Cardiac muscle cell (in vitro differentiated cells and primary cell): ENCODE measurements at regions not wholly inside any gene's neighbourhood (a gene's known extent, or its start where the extent isn't known, plus 50 kb on each side); places are given as distances from the start of the nearest gene placed in this dataset.

ENCODE experiments used
- DNase-seq, 2 donors: peaks; one replicate each; pipeline versions ENCODE4 v3.0.0 to v3.0.0-alpha.2; 2010 to 2017; ENCODE audit warnings: low read depth in 1 of 2, low spot score in 1 of 2
- H3K27ac ChIP-seq: fragments of 200-600 bp; sonication (generic); 2 replicates; pipeline ENCODE4 v1.5.1; 2016
- H3K27me3 ChIP-seq: fragments of 200-600 bp; sonication (generic); 2 replicates; pipeline ENCODE4 v1.6.0; 2016; ENCODE audit warnings: control low read depth
- H3K36me3 ChIP-seq: fragments of 200-600 bp; sonication (generic); 2 replicates; pipeline ENCODE4 v1.5.1; 2016; ENCODE audit warnings: control low read depth
- H3K4me1 ChIP-seq: fragments of 200-600 bp; sonication (generic); 2 replicates; pipeline ENCODE4 v1.8.1; 2017; ENCODE audit warnings: low read depth, mild to moderate bottlenecking, mixed run types
- H3K4me3 ChIP-seq: fragments of 200-600 bp; sonication (generic); 2 replicates; pipeline ENCODE4 v1.5.1; 2016; ENCODE audit warnings: mild to moderate bottlenecking
- H3K9me3 ChIP-seq: fragments of 200-600 bp; sonication (generic); 2 replicates; pipeline ENCODE4 v1.5.1; 2017; ENCODE audit warnings: low read depth, mild to moderate bottlenecking, control low read depth
- TF ChIP-seq, protein P1 (sequence below): IDR thresholded peaks from 2 replicates; pipeline ENCODE4 v1.5.1; 2012; ENCODE audit warnings: low read depth, mild to moderate bottlenecking, low read length

GRCh38 chrX:140948827-140949226 is 53.6 kb upstream of the SPANXB1 start:
- no peak overlapping the region for H3K27ac ChIP-seq
- TF ChIP-seq, protein P1, sequence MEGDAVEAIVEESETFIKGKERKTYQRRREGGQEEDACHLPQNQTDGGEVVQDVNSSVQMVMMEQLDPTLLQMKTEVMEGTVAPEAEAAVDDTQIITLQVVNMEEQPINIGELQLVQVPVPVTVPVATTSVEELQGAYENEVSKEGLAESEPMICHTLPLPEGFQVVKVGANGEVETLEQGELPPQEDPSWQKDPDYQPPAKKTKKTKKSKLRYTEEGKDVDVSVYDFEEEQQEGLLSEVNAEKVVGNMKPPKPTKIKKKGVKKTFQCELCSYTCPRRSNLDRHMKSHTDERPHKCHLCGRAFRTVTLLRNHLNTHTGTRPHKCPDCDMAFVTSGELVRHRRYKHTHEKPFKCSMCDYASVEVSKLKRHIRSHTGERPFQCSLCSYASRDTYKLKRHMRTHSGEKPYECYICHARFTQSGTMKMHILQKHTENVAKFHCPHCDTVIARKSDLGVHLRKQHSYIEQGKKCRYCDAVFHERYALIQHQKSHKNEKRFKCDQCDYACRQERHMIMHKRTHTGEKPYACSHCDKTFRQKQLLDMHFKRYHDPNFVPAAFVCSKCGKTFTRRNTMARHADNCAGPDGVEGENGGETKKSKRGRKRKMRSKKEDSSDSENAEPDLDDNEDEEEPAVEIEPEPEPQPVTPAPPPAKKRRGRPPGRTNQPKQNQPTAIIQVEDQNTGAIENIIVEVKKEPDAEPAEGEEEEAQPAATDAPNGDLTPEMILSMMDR, result no peak
- H3K36me3 ChIP-seq, result no peaks in the 10 kb centered on the region
- no peaks in the 10 kb centered on the region for H3K4me1 ChIP-seq
- H3K9me3 ChIP-seq, result no peaks in the 10 kb centered on the region
- no peak overlapping the region for H3K4me3 ChIP-seq
- DNase-seq, result no peak
- H3K27me3 ChIP-seq, result no peaks in the 10 kb centered on the region

DNA sequence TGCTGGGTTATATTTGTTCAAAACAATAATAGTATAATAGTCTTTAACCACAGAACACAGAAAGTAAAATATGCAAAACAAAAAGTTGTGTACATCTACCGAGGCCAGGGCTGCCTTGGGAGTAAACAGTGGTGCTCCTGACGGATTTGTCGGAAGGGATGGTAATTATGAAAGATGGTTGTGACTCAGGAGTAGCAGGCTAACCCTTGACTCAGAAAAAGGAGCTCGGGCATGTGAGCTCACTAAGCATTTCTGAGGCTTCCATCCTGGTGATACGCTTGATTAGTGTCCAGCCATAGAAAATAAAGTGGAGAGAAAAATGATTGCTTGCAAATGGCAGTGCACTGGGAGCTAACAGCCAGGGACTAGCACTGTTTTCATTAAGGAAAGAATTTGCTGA is 53.2 kb upstream of the SPANXB1 start:
- no peaks in the 10 kb centered on the region for H3K36me3 ChIP-seq
- no peak for DNase-seq
- H3K4me1 ChIP-seq, result no peaks in the 10 kb centered on the region
- H3K9me3 ChIP-seq, result no peaks in the 10 kb centered on the region
- H3K27me3 ChIP-seq, result no peaks in the 10 kb centered on the region
- H3K4me3 ChIP-seq, result no peak overlapping the region
- H3K27ac ChIP-seq, result no peak overlapping the region
- TF ChIP-seq, protein P1, result no peak
